BLaER1 treated with 17β-estradiol and CSF1 and Interleukin-3, amounts not matched to agents 10 nM and 100 nM (cell line): ENCODE measurements at regions not wholly inside any gene's neighbourhood (a gene's known extent, or its start where the extent isn't known, plus 50 kb on each side); places are given as distances from the start of the nearest gene placed in this dataset.

Experiments used
- H3K27ac ChIP-seq, 11 experiments: shearing (Covaris generic); formaldehyde crosslinking; 2 replicates each; pipeline ENCODE4 v1.8.1; 2022
- H3K27me3 ChIP-seq, 11 experiments: shearing (Covaris generic); formaldehyde crosslinking; 2 replicates each; pipeline ENCODE4 v1.8.1; 2022
- H3K36me3 ChIP-seq, 11 experiments: shearing (Covaris generic); formaldehyde crosslinking; 2 replicates each; pipeline ENCODE4 v1.8.1; 2022
- H3K4me1 ChIP-seq, 10 experiments: shearing (Covaris generic); formaldehyde crosslinking; 2 replicates each; pipeline ENCODE4 v1.8.1; 2022
- H3K4me2 ChIP-seq, 11 experiments: shearing (Covaris generic); formaldehyde crosslinking; 2 replicates each; pipeline ENCODE4 v1.8.1; 2022
- H3K4me3 ChIP-seq, 10 experiments: shearing (Covaris generic); formaldehyde crosslinking; 2 replicates each; pipeline ENCODE4 v1.8.1; 2022
- H3K9ac ChIP-seq, 11 experiments: shearing (Covaris generic); formaldehyde crosslinking; 2 replicates each; pipeline ENCODE4 v1.8.1; 2022
- H3K9me3 ChIP-seq, 11 experiments: shearing (Covaris generic); formaldehyde crosslinking; replicated peaks in 1 of 11; 2 replicates each; pipeline ENCODE4 v1.8.1; 2022
- H4K20me1 ChIP-seq, 11 experiments: shearing (Covaris generic); formaldehyde crosslinking; 2 replicates each; pipeline ENCODE4 v1.8.1; 2022
- Cebpa-rat ChIP-seq, 11 experiments: shearing (Covaris generic); IDR thresholded peaks; 2 replicates each; pipeline ENCODE4 v1.8.1; 2022

DNA sequence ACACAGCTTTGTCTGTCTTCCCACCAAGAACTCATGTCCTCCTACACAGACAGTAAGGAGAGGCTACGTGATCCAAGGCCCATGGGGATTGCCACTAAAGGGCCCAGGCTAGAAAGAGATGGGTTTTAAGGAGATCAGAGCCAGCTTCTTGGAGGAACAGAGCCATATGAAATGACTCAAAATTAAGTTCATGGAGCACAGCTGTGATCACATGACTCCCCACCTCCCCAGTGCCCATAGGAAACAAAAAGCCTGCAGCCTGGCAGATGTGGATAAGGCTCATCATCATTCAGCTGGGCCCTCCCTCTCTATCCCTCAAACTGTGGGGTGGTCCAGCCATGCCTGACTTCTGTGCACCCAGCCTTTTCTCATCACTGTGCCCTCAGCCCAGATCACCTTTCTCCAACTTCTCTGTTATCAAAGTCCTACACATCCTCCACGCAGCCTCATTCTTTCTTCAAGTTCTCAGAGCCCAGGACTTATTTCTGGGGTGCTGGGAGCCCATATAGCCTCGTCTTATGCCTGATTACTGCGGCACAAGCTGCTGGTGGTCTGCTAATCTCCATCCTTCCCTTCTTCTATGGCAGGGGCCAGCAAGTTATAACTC, 137.6 kb downstream of the SMAD6 start:
- peaks cover 42 to 57% (median 51%) of the 10 kb centered on the region in 11 experiments for H3K27me3 ChIP-seq
- H3K9ac ChIP-seq = no peak overlapping the region
- no peak overlapping the region for H3K4me3 ChIP-seq
- H3K27ac ChIP-seq = no peak overlapping the region
- no peak for TF ChIP-seq Cebpa-rat (IDR thresholded peaks at IDR 0.05)
- H3K4me2 ChIP-seq = no peak overlapping the region
- H3K9me3 ChIP-seq = peaks cover 0 to 17% (median 0%) of the 10 kb centered on the region in 11 experiments; a peak in 9 of 22 replicates
- H3K4me1 ChIP-seq = peaks cover 0 to 9% (median 2%) of the 10 kb centered on the region in 10 experiments; a peak in 6 of 20 replicates
- no peaks in the 10 kb centered on the region for H3K36me3 ChIP-seq
- H4K20me1 ChIP-seq = peaks cover 0 to 24% (median 9%) of the 10 kb centered on the region in 11 experiments; a peak in 9 of 22 replicates

DNA sequence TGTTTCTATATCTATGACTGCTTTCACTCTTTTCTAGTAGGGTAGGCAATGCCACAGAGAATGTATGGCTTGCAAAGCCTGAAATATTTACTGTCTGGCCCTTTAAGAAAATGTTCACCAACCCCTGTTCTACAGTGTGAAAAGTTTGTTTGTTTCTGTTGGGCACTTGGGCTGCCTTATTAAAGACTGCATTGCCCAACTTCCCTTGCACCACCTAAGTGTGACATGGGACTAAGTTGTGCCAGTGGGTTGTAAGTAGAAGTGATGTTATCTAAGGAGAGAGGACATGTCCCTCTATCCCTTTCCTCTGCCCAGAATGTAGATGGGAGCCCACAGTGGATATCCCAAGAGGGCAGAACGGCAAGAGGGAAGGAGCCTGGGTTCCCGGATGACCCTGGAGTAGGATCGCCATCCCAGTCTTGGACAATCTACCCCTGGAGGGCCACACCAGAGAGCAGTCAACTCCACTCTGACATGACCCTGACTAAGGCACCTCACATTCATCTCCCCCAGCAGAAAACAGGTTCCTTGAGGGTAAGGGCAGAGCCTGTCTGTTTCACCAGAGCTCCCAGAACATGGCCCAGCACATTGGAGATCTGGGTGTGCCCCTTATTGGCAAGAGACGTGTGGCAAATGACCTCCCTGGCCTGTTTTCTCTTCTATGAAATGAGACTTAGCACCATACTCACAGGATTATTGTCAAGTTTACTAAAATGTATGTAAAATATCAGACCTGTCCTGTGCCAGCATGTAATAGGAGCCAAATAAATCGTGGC, 138.8 kb downstream of the SMAD6 start:
- Histone ChIP-seq H3K9me3 (peaks cover 0 to 13% (median 0%) of the 10 kb centered on the region in 11 experiments; a peak in 9 of 22 replicates), H3K4me1 (peaks cover 0 to 9% (median 0%) of the 10 kb centered on the region in 10 experiments; a peak in 5 of 20 replicates), H4K20me1 (peaks cover 0 to 24% (median 9%) of the 10 kb centered on the region in 11 experiments; a peak in 9 of 22 replicates), H3K36me3 (no peaks in the 10 kb centered on the region), H3K9ac (no peak overlapping the region), H3K4me3 (no peak overlapping the region), H3K27ac (no peak overlapping the region), H3K4me2 (no peak overlapping the region), H3K27me3 (peaks cover 52 to 69% (median 62%) of the 10 kb centered on the region in 11 experiments)
- TF ChIP-seq Cebpa-rat (IDR thresholded peaks at IDR 0.05) = no peak

DNA sequence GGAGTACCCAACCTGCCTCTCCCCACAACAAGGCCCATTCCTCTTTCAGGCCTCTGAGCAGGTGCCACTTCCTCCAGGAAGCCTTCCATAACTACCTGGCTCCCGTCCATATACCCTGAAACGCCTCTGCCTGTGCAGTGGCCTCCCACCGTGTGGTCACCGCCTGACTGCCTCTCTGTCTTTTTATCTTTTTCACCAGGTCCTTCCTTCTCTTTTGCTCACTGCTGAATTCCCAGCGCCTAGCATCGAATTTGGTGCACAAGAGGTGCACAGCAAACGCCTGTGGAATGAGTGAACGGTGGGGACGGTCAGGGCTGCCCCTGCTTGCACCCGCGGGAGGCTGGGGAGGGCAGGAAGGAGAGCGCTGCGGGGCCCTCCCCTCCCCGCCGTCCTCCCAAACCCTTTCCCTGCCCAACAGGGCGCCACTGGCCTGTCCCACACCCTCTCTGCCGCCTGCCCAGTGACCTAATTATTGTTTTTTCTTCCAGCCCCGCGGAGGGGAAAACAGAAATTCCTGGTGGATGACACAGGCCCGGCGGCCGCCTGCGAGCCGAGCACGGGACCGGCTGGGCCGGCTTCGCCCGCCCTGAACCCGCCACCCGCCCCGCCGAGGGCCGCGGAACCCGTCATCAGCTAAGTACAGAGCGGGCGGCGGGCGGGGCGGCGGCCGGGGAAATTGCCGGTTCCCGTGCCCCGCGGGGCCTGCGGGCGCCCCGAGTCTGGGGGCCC, 140.1 kb downstream of the SMAD6 start:
- peaks cover 54 to 79% (median 67%) of the 10 kb centered on the region in 11 experiments for H3K27me3 ChIP-seq
- H3K4me3 ChIP-seq = peak overlapping the region; percentile 38 to 66 (median 51); a peak in 18 of 20 replicates
- no peak overlapping the region for H3K27ac ChIP-seq
- no peaks in the 10 kb centered on the region for H3K36me3 ChIP-seq
- peak overlapping the region; percentile 68 to 89 (median 77); a peak in 21 of 22 replicates for H3K4me2 ChIP-seq
- no peak for TF ChIP-seq Cebpa-rat (IDR thresholded peaks at IDR 0.05)
- H3K9me3 ChIP-seq = no peaks in the 10 kb centered on the region
- peaks cover 0 to 24% (median 9%) of the 10 kb centered on the region in 11 experiments; a peak in 9 of 22 replicates for H4K20me1 ChIP-seq
- peak overlapping the region in 6 of 11 experiments; percentile 27 to 64 (median 51); a peak in 7 of 22 replicates for H3K9ac ChIP-seq
- peaks cover 0 to 9% (median 0%) of the 10 kb centered on the region in 10 experiments; a peak in 5 of 20 replicates for H3K4me1 ChIP-seq

DNA sequence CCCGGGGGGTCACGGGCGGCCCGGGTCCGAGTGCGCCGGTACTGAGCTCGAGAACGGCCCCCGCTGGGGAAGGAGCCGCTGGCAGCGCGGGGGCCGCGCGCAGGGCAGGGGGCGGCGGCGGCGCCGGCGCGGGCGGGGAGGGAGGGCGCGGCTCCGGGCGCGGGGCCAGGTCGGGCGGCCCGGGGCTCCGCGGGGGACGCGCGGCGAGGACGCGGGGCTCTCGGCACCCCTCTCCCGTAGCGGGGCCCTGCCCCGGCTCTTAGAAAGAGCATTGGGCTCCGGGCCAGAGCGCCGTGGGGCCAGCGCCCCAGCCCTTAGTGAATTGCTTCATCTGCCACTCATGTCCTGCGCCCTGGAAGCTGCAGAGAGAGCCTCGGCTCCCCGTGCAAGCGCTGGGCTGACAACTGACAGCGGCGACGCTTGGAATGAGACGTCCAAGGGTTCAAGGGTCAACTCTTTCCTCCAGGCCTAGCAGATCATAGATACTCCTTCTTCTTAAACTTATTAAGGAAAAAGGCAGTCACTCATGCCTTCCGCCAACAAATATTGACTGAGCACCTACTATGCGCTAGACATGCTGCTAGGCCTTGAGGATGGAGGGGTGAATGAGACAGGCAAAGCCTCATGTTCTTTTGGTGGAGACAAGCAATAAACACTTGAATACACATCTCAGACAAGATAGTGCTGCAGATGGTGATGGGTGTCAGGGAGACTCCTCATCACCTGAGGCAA, 140.8 kb downstream of the SMAD6 start:
- peaks cover 0 to 24% (median 9%) of the 10 kb centered on the region in 11 experiments; a peak in 9 of 22 replicates for H4K20me1 ChIP-seq
- peaks cover 0 to 9% (median 0%) of the 10 kb centered on the region in 10 experiments; a peak in 5 of 20 replicates for H3K4me1 ChIP-seq
- H3K4me2 ChIP-seq = peak overlapping the region; percentile 68 to 89 (median 77)
- H3K27me3 ChIP-seq = peaks cover 54 to 79% (median 67%) of the 10 kb centered on the region in 11 experiments
- H3K9me3 ChIP-seq = no peaks in the 10 kb centered on the region
- TF ChIP-seq Cebpa-rat (IDR thresholded peaks at IDR 0.05) = no peak
- H3K27ac ChIP-seq = no peak overlapping the region
- H3K4me3 ChIP-seq = peak overlapping the region; percentile 38 to 66 (median 51); a peak in 17 of 20 replicates
- H3K9ac ChIP-seq = peak overlapping the region in 7 of 11 experiments; percentile 15 to 56 (median 43); a peak in 8 of 22 replicates
- no peaks in the 10 kb centered on the region for H3K36me3 ChIP-seq

DNA sequence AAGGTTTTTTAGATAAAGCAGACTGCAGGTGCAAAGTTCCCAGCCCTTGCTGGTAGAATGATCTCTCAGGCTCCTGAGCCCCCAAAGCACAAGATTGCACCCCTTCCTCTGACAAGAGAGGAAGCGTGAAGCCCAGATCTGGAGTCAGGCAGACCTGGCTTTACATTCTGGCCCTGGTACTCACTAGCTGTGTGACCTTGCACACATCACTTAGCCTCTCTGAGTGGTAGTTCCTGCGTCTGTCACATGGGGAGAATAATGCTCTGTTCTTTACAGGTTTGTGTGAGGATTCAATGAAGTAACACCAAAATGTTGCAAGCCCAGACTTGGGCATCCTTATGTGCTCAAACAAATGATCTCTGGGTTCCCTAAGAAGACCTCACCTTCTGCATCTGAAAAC, 141.5 kb downstream of the SMAD6 start:
- Histone ChIP-seq H3K4me1 (peaks cover 0 to 9% (median 0%) of the 10 kb centered on the region in 10 experiments; a peak in 5 of 20 replicates), H3K9ac (no peak overlapping the region), H3K27me3 (peaks cover 54 to 79% (median 67%) of the 10 kb centered on the region in 11 experiments), H3K4me2 (no peak overlapping the region; a peak in 1 of 22 replicates), H3K27ac (no peak overlapping the region), H3K36me3 (no peaks in the 10 kb centered on the region), H4K20me1 (peaks cover 0 to 24% (median 9%) of the 10 kb centered on the region in 11 experiments; a peak in 9 of 22 replicates), H3K4me3 (no peak overlapping the region), H3K9me3 (no peaks in the 10 kb centered on the region)
- TF ChIP-seq Cebpa-rat (IDR thresholded peaks at IDR 0.05) = no peak

DNA sequence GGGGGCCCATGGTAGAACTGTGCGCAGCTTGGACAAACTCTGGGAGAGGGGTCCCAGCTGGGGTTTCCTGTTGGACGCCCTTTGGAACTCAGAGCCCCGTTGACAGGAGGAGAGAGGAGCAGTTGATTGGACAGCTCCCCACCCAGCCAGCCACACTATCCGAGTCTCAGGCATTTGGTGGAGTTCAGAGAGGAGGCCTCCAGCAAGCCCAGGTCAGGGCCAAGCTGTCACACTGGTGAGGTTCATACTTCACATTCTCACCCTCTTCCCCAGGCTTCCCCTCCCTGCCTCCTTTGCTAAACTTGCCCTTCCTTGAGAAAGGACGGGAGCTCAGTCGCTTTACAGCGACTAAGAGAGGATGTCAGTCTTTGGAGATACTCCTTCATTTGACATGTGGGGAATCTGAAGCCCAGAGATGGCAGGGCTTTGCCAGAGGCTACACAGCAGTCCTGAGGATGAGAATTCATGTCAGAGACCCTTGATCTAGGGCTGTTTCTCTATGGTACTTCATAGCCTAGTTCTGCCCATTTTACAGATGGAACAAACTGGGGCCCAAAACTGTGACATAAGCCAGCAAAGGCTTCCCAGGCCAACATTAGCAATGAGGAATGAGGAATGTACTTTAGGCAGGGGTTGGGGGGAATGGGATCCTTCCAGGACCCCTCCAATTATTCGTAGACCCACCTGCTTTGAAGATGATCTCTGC, 142.2 kb downstream of the SMAD6 start:
- H3K27me3 ChIP-seq = peaks cover 54 to 76% (median 67%) of the 10 kb centered on the region in 11 experiments
- H3K4me1 ChIP-seq = peaks cover 0 to 9% (median 0%) of the 10 kb centered on the region in 10 experiments; a peak in 5 of 20 replicates
- no peaks in the 10 kb centered on the region for H3K36me3 ChIP-seq
- no peak overlapping the region for H3K4me2 ChIP-seq
- H4K20me1 ChIP-seq = peaks cover 0 to 24% (median 9%) of the 10 kb centered on the region in 11 experiments; a peak in 9 of 22 replicates
- H3K9me3 ChIP-seq = no peaks in the 10 kb centered on the region
- no peak overlapping the region for H3K27ac ChIP-seq
- no peak overlapping the region for H3K4me3 ChIP-seq
- TF ChIP-seq Cebpa-rat (IDR thresholded peaks at IDR 0.05) = no peak
- no peak overlapping the region for H3K9ac ChIP-seq

DNA sequence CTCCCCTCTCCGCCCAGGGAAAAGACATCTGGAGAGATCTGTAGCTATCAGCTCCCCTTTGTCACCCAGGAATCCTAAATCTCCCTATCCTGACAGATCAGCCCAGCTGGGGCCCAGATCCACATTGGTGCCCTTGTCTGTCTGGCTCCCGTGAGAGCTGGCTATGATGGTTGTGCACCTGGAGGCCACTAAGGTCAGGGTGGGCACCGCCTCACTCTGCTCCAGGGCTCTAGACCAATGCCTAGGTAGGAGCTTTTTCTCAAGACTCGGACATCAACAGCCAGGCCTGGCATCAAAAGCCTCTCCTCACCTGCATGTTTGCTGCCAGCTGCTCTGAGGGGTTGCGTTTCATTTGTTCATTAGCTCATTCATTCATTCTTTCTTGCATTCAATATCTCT, 142.7 kb downstream of the SMAD6 start:
- H3K4me1 ChIP-seq = peaks cover 0 to 9% (median 0%) of the 10 kb centered on the region in 10 experiments; a peak in 5 of 20 replicates
- peaks cover 54 to 70% (median 64%) of the 10 kb centered on the region in 11 experiments for H3K27me3 ChIP-seq
- H4K20me1 ChIP-seq = peaks cover 0 to 24% (median 9%) of the 10 kb centered on the region in 11 experiments; a peak in 9 of 22 replicates
- TF ChIP-seq Cebpa-rat (IDR thresholded peaks at IDR 0.05) = no peak
- H3K9ac ChIP-seq = no peak overlapping the region
- H3K9me3 ChIP-seq = no peaks in the 10 kb centered on the region
- no peaks in the 10 kb centered on the region for H3K36me3 ChIP-seq
- no peak overlapping the region for H3K4me2 ChIP-seq
- H3K27ac ChIP-seq = no peak overlapping the region
- no peak overlapping the region for H3K4me3 ChIP-seq
